GM18951 (cell line): ENCODE measurements at regions not wholly inside any gene's neighbourhood (a gene's known extent, or its start where the extent isn't known, plus 50 kb on each side); places are given as distances from the start of the nearest gene placed in this dataset.

Experiments
- POLR2A ChIP-seq: IDR thresholded peaks from 4 replicates; pipeline ENCODE4 v1.6.1; 2011; ENCODE audit warnings: mild to moderate bottlenecking; ENCODE audit not compliant: insufficient read length, insufficient read depth; ENCODE audit errors: extremely low read depth
- in situ Hi-C: fragments of 300-500 bp; cut with MboI; formaldehyde crosslinking; loops from one replicate; pipeline ENCODE4 v1.12.0; 2022; ENCODE audit warnings: low sequenced_read_pairs, mixed read lengths, inconsistent platforms; ENCODE audit not compliant: unreplicated experiment

DNA sequence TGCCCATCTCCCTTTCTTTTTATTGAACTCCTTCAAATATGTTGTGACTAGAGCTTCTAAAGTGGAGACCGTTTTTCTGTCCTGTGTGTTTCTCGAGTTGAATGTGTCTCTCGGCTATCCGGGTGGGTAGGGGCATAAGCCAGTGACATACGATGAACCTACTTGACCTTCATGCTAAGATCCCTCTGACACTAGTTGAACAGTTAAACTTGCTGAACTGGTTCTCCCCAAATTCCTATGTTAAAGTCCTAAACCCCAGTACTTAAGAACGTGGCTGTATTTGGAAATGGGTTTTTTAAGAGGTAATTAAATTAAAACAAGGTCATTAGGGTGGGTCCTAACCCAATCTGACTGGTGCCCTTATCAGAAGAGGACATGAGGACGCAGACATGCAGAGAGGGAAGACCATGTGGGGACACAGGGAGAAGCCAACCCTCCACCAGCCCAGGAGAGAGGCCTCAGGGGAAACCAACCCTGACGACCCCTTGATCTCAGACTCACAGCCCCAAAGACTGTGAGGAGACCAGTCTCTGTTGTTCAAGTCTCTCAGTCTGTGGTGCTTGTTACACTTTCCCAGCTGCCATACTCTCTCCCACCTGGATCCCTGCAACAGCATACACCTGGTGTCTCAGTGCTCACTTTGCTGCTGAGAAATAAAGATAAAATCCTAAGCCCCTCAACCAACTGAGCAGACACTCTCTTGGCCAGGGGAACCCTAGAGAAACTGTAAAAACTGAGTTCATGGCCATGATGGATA lies 208.4 kb downstream of the MYLK4 start:
- in situ Hi-C loops = no loop called here
- no peak for TF ChIP-seq POLR2A

DNA sequence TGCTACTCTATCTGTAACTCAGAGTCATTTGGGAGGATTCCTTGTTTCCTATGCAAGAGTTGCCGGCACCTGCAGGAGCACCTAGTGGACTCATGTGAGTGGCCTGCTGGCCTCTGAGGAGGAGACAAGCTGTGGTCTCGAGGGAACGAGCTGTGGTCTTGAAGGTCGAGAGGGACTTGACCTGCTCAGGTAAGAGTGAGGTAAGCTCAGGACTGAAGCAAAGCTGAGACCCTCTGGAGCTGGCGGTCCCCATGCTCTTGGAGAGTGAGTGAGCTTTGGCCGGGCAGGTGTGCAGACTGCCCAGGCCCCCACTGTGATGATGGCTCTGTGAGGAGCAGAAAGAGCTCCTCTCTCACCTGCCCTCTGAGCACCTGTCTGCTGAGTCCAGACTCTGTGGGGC lies 214.3 kb downstream of the MYLK4 start:
- in situ Hi-C loops = no loop called here
- no peak for TF ChIP-seq POLR2A

- in situ Hi-C loops = no loop called here
Observed at GRCh38 chr6:2535506-2535905, 215.2 kb downstream of the MYLK4 start.

DNA sequence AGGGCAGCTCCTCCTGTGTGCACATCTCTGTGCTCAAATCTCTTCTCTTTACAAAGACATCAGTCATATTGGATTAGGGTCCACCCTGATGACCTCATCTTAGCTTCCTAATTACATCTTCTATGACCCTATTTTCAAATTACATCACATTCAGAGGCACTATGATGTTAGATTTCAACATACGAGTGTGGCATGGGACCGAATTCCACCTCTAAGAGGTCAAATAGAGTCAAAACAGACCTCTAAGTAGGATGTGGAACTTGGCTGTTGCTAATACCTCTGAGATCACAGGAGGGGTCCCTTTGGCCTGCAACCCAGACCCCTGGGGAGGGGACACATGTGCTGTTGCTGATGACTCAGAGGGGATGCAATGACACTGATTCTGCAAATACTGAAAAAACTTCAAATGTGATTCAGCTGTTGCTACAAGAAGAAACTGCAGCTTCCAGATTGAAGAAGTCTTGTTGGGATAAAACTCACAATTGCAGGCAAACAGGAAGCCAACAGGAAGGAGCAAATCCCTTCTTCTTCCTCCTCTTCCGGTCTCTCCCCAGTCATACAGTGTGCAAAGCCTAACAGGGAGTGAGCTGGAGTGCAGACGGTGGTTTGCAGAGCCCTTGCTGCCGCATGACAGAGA lies 216.2 kb downstream of the MYLK4 start:
- in situ Hi-C loops = no loop called here
- TF ChIP-seq POLR2A = no peak

More at GRCh38 chr6:2535506-2535905, 215.2 kb downstream of the MYLK4 start:
- no peak for TF ChIP-seq POLR2A

GRCh38 chr6:2531426-2532215 lies 219.1 kb downstream of the MYLK4 start:
- no peak for TF ChIP-seq POLR2A
- in situ Hi-C loops = no loop called here

- TF ChIP-seq POLR2A = no peak
- in situ Hi-C loops = no loop called here
Observed at GRCh38 chr6:2529211-2529719, 221.5 kb downstream of the MYLK4 start.

- in situ Hi-C loops = no loop called here
- TF ChIP-seq POLR2A = no peak
Observed at GRCh38 chr6:2528156-2528555, 222.6 kb downstream of the MYLK4 start.

DNA sequence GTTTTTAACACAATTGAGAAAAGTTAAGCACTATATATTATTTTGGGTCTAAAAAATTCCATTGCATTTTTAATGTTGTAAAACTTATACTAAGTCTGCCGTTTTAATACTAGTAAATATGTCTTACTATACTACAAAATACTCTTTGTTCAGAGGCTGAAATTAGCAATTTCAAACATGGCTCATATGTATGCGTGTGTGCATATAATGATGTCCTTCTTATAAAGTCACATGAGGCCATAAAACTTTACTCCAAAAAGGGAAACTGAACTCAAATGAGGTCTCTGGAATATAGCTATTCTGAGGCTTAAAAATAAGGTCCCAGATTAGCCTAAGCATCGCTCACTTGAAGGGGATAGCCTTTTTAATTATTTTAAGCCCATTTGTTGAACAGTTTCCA lies 224.0 kb downstream of the MYLK4 start:
- no peak for TF ChIP-seq POLR2A
- in situ Hi-C loops = no loop called here

- TF ChIP-seq POLR2A = no peak
- in situ Hi-C loops = no loop called here
Observed at GRCh38 chr6:2524090-2524489, 226.6 kb downstream of the MYLK4 start.

DNA sequence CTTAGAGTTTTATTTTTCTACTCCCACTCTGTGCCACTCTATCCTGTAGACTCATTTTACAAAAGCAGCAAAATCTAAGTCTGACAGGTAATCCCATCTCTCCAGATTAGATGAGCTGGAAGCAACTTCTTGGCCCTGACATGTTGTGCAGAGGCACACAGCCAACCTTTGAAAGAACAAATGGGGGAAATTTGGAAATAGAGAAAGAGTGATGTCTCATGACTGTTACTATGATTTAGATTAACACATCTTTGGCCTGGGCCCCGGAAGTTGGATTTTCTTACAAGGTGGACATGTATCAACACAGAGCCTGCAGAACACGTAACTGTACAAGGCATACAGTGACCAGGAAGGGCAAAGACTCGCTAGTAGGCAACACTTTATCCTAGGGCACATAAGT lies 227.7 kb downstream of the MYLK4 start:
- no peak for TF ChIP-seq POLR2A
- in situ Hi-C loops = no loop called here

- in situ Hi-C loops = no loop called here
- TF ChIP-seq POLR2A = no peak
Observed at GRCh38 chr6:2522521-2522920, 228.2 kb downstream of the MYLK4 start.

- no peak for TF ChIP-seq POLR2A
- in situ Hi-C loops = no loop called here
Observed at GRCh38 chr6:2517855-2518473, 232.8 kb downstream of the MYLK4 start.

DNA sequence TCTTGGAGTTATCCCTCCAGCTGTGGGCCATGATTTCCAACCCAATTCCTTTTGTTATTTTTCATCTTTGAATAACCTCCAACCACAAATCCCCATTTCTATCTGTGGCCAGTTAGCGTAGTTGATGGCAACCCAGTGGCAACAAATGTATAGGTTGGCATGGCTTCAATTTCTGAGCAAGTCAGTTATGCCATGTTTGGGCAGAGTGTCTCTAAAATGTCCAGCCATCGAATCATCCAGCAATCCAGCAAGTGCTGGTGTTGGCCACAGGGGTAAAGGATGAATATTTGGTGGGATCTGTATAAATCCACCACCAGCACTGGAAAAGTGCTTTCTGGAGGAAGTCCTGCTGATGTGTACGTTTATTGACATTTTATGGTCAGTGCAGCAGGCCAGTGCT lies 233.3 kb downstream of the MYLK4 start:
- no peak for TF ChIP-seq POLR2A
- in situ Hi-C loops = no loop called here
